IMR-90 (cell line): ENCODE measurements at regions not wholly inside any gene's neighbourhood (a gene's known extent, or its start where the extent isn't known, plus 50 kb on each side); places are given as distances from the start of the nearest gene placed in this dataset.

Experiments used
- ATAC-seq: fragments of 200-7000 bp; cut with Tn5 transposase; 2 replicates; pipeline ENCODE4 v1.9.1; 2020; ENCODE audit warnings: low read depth, mild to moderate bottlenecking, moderate library complexity
- BruUV-seq: library from RNA; stranded (reverse); fragments of 400-500 nt; replicated peaks from 2 replicates; lab custom pipeline; 2021; lab: Mats Ljungman, UMichigan
- CTCF ChIA-PET: fragments of 300-600 bp; formaldehyde crosslinking; extraction: SDS; loops from one replicate; lab custom pipeline; 2021; ENCODE audit warnings: antibody characterized with exemption; lab: Yijun Ruan, JAX
- POLR2A ChIA-PET: fragments of 300-600 bp; sonication (Branson Sonifier 250); formaldehyde crosslinking; loops from one replicate; lab custom pipeline; 2022; ENCODE audit warnings: antibody characterized with exemption; ENCODE audit not compliant: unreplicated experiment; lab: Charles Lee
- DNase-seq: peaks from one replicate; pipeline ENCODE4 v3.0.0; 2013
- H2AFZ ChIP-seq: replicated peaks from 2 replicates; pipeline ENCODE3; 2013; ENCODE audit warnings: low read length, mild to moderate bottlenecking; ENCODE audit not compliant: poor library complexity
- H2AK5ac ChIP-seq: 2 replicates; pipeline ENCODE4 v1.6.1; 2013; ENCODE audit warnings: low read depth, low read length, inconsistent platforms
- H2AK9ac ChIP-seq: replicated peaks from 2 replicates; pipeline ENCODE3; 2013; ENCODE audit warnings: mild to moderate bottlenecking, low read depth, low read length, moderate library complexity; ENCODE audit not compliant: poor library complexity
- H2BK120ac ChIP-seq: 2 replicates; pipeline ENCODE4 v1.6.1; 2013; ENCODE audit warnings: low read depth, low read length, inconsistent platforms
- H2BK15ac ChIP-seq: 3 replicates; pipeline ENCODE4 v1.6.1; 2013; ENCODE audit warnings: low read depth, low read length, inconsistent platforms
- H2BK20ac ChIP-seq: 2 replicates; pipeline ENCODE4 v1.6.1; 2013; ENCODE audit warnings: low read depth, mild to moderate bottlenecking, inconsistent platforms, low read length, moderate library complexity
- H2BK5ac ChIP-seq: 2 replicates; pipeline ENCODE4 v1.6.1; 2013; ENCODE audit warnings: mild to moderate bottlenecking, low read depth, low read length, inconsistent platforms; ENCODE audit not compliant: poor library complexity, severe bottlenecking
- H3K14ac ChIP-seq: replicated peaks from 2 replicates; pipeline ENCODE4 v1.6.1; 2013; ENCODE audit warnings: low read depth, low read length, inconsistent platforms
- H3K18ac ChIP-seq: 2 replicates; pipeline ENCODE4 v1.6.1; 2013; ENCODE audit warnings: low read depth, low read length, control low read depth
- H3K23ac ChIP-seq: 2 replicates; pipeline ENCODE4 v1.6.1; 2013; ENCODE audit warnings: low read depth, low read length, inconsistent platforms
- H3K27ac ChIP-seq: 2 replicates; pipeline ENCODE4 v1.5.1; 2013; ENCODE audit warnings: mild to moderate bottlenecking, control low read depth, low read length; ENCODE audit not compliant: insufficient read depth
- H3K27me3 ChIP-seq: 2 replicates; pipeline ENCODE4 v1.6.1; 2013; ENCODE audit warnings: low read length; ENCODE audit not compliant: control insufficient read depth, insufficient read depth
- H3K36me3 ChIP-seq: 2 replicates; pipeline ENCODE4 v1.6.1; 2013; ENCODE audit warnings: low read length, mixed read lengths; ENCODE audit not compliant: control insufficient read depth, insufficient read depth
- H3K4ac ChIP-seq: 2 replicates; pipeline ENCODE4 v1.6.1; 2013; ENCODE audit warnings: low read depth, low read length, inconsistent platforms
- H3K4me1 ChIP-seq: 2 replicates; pipeline ENCODE4 v1.6.1; 2013; ENCODE audit warnings: low read length, mixed read lengths; ENCODE audit not compliant: control insufficient read depth, insufficient read depth
- H3K4me2 ChIP-seq: 2 replicates; pipeline ENCODE4 v1.6.1; 2013; ENCODE audit warnings: low read depth, mild to moderate bottlenecking, control low read depth, low read length, moderate library complexity
- H3K4me3 ChIP-seq: 2 replicates; pipeline ENCODE4 v1.5.1; 2013; ENCODE audit warnings: low read depth, mild to moderate bottlenecking, control low read depth, low read length, moderate library complexity; ENCODE audit not compliant: insufficient read depth
- H3K56ac ChIP-seq: 2 replicates; pipeline ENCODE4 v1.6.1; 2013; ENCODE audit warnings: low read length, inconsistent platforms; ENCODE audit not compliant: insufficient read depth; ENCODE audit errors: extremely low read depth
- H3K79me1 ChIP-seq, 2 experiments: 2 replicates each; pipeline ENCODE4 v1.6.1; 2013; ENCODE audit warnings: low read length in 2 of 2, inconsistent platforms in 1 of 2, low read depth in 1 of 2
- H3K9ac ChIP-seq: 2 replicates; pipeline ENCODE4 v1.6.1; 2013; ENCODE audit warnings: low read depth, low read length, control low read depth
- H3K9me1 ChIP-seq: 2 replicates; pipeline ENCODE4 v1.6.1; 2013; ENCODE audit warnings: low read length, inconsistent platforms; ENCODE audit not compliant: insufficient read depth
- H3K9me3 ChIP-seq: 2 replicates; pipeline ENCODE4 v1.6.1; 2013; ENCODE audit warnings: low read length; ENCODE audit not compliant: control insufficient read depth, insufficient read depth
- H4K20me1 ChIP-seq: 2 replicates; pipeline ENCODE4 v1.6.1; 2013; ENCODE audit warnings: low read length, inconsistent platforms; ENCODE audit not compliant: insufficient read depth
- H4K5ac ChIP-seq: 2 replicates; pipeline ENCODE4 v1.6.1; 2013; ENCODE audit warnings: mild to moderate bottlenecking, low read depth, low read length, control low read depth
- H4K8ac ChIP-seq, 2 experiments: 2 replicates each; pipeline ENCODE4 v1.6.1; 2013; ENCODE audit warnings: low read depth in 2 of 2, low read length in 2 of 2, control low read depth in 1 of 2, inconsistent platforms in 1 of 2
- H4K91ac ChIP-seq: 2 replicates; pipeline ENCODE4 v1.6.1; 2013; ENCODE audit warnings: low read depth, low read length, inconsistent platforms; ENCODE audit not compliant: insufficient read depth
- BHLHE40 ChIP-seq: fragments of 150-350 bp; IDR thresholded peaks from 2 replicates; pipeline ENCODE4 v1.6.1; 2016; ENCODE audit warnings: mild to moderate bottlenecking, low read depth, low read length
- NFE2L2 ChIP-seq: fragments of 150-350 bp; IDR thresholded peaks from 2 replicates; pipeline ENCODE4 v1.6.1; 2016; ENCODE audit warnings: low read depth, mild to moderate bottlenecking, low read length
- SMC3 ChIP-seq: fragments of 150-350 bp; IDR thresholded peaks from 2 replicates; pipeline ENCODE4 v1.6.1; 2016; ENCODE audit warnings: low read depth, mild to moderate bottlenecking, antibody characterized with exemption, low read length, moderate library complexity
- WGBS, 2 experiments: methylation state at CpG; one replicate each; pipeline versions ENCODE4 v1.1.5 to v1.1.7; 2013; ENCODE audit warnings: missing lambda C conversion rate in 2 of 2; ENCODE audit not compliant: insufficient read length in 1 of 2; ENCODE audit errors: extremely low coverage in 2 of 2; 5-methylcytosine and 5-hydroxymethylcytosine counted together
- dilution Hi-C: fragments of 300-500 bp; cut with HindIII; formaldehyde crosslinking; loops from one replicate; pipeline ENCODE4 v1.14.3; 2018; ENCODE audit warnings: low sequenced_read_pairs; ENCODE audit not compliant: unreplicated experiment
- in situ Hi-C: fragments of 300-500 bp; cut with MboI; formaldehyde crosslinking; loops from 3 replicates; pipeline ENCODE4 v1.14.3; 2019; ENCODE audit warnings: low sequenced_read_pairs, inconsistent platforms, mixed read lengths
- intact Hi-C: fragments of 100-400 bp; cut with micrococcal nuclease; formaldehyde crosslinking; loops from 2 replicates; pipeline ENCODE4 v1.10.0; 2022

DNA sequence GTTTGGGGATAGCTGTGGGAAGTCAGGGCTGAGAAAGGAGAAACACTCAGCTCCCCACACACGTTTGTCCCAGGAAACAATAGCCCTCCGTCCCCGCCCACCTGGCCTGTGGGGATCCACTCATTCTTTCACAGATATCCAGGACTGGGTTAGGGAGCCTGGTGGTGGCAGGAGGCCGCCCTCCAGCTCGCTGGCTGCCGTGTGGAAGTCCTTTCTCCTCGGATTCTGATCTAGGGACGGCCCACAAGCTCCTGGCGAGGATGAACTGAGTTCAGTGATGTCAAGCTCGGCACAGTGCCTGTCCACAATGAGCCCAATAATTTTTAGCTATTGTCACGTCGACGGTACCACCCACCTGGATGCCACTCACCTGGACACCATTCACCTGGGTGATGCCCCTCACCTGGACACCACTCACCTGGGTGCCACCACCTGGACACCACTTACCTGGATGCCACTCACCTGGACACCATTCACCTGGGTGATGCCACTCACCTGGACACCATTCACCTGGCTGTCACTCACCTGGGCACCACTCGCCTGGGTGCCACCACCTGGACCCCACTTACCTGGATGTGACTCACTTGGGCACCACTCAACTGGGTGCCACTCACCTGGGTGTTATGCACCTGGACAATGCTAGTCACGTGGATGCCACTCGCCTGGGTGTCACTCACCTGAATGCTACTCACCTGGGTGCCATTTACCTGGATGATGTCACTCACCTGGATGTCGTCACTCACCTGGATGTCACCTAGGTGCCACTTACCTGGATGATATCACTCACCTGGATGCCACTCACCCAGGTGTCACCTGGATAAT lies 172.5 kb upstream of the FOXF1 start (continued):
- TF ChIP-seq BHLHE40 = no peak

DNA sequence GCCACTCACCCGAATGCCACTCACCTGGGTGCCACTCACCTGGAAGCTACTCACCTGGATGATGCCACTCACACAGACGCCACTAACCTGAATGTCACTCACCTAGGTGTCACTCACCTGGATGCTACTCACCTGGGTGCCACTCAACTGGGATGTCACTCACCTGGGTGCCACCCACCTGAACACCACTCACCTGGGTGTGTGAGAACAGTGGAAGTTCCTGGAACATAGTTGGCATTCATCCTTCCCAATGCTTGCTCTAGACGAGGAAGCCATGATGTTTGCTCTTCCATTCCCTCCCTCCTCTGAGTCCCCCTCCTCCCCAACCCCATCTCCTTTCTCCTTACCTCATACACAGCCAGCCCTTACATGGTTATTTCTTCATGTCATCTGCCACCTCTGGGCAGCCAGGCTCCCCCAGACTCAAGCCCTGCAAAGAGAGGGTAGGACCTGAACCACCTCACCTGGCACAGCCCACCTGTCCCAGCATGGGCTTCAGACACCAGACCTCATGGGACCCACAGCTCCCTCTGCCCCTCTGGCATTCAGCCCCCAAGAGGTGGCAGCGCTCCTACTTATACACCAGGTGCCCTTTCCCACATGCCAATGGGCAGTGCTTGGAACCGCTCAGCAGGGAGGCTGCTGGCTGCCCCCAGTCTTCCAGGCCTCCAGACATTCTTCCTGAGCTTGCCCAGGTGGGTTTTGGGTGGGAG lies 171.8 kb upstream of the FOXF1 start:
- CTCF ChIA-PET = no interaction called here
- Histone ChIP-seq H4K91ac (no peak overlapping the region), H3K27me3 (peaks cover 6% of the 10 kb centered on the region; the same call in 1 of the 2 replicates), H3K4me1 (peaks cover 14% of the 10 kb centered on the region), H2BK5ac (no peak overlapping the region), H2AK9ac (peak overlapping the region; percentile 25), H4K5ac (no peak overlapping the region), H3K56ac (no peak overlapping the region), H3K9me1 (peaks cover 12% of the 10 kb centered on the region), H3K9ac (no peak overlapping the region), H3K23ac (no peak overlapping the region), H3K36me3 (no peaks in the 10 kb centered on the region), H3K14ac (no peak overlapping the region), H2BK20ac (no peak overlapping the region), H4K20me1 (no peaks in the 10 kb centered on the region), H3K4me3 (no peak overlapping the region), H3K4me2 (no peak overlapping the region), H3K9me3 (no peaks in the 10 kb centered on the region), H2BK15ac (no peak overlapping the region; the same call in 2 of the 3 replicates), H4K8ac (no peak overlapping the region), H3K79me1 (peaks cover 0 to 15% of the 10 kb centered on the region in 2 experiments; a peak in 2 of 4 replicates), H3K27ac (no peak overlapping the region), H2AK5ac (no peak overlapping the region; the same call in 1 of the 2 replicates), H2AFZ (peak overlapping the region; percentile 60), H3K4ac (no peak overlapping the region; the same call in 1 of the 2 replicates), H3K18ac (no peak overlapping the region), H2BK120ac (peak overlapping the region; percentile 14)
- dilution Hi-C loops (no loop called here), intact Hi-C loops (no loop called here), in situ Hi-C loops (no loop called here)
- POLR2A ChIA-PET = no interaction called here
- BruUV-seq = no TSS peak
- no peak for ATAC-seq
- no peak for DNase-seq
- 90% methylated on average over 2 of the region's 5 CpGs; no CpG with 5 or more reads in 1 of the 2 experiments for WGBS, 2 experiments
- TF ChIP-seq SMC3 (no peak), BHLHE40 (no peak), NFE2L2 (no peak)
